B cell (primary cell): ENCODE measurements at regions not wholly inside any gene's neighbourhood (a gene's known extent, or its start where the extent isn't known, plus 50 kb on each side); places are given as distances from the start of the nearest gene placed in this dataset.

Experiments used
- ATAC-seq: fragments of 200-7000 bp; cut with Tn5 transposase; one replicate; pipeline ENCODE4 v1.10.0; 2021; ENCODE audit warnings: low read depth, mild to moderate bottlenecking, moderate number of reproducible peaks, moderate library complexity
- CTCF ChIA-PET: fragments of 350-600 bp; sonication (Branson Sonifier 250); formaldehyde crosslinking; loops from one replicate; lab custom pipeline; 2021; ENCODE audit warnings: antibody characterized with exemption, inconsistent platforms; lab: Charles Lee
- POLR2A ChIA-PET: fragments of 350-600 bp; sonication (Branson Sonifier 250); formaldehyde crosslinking; loops from one replicate; lab custom pipeline; 2021; ENCODE audit warnings: antibody characterized with exemption; lab: Charles Lee
- DNase-seq: peaks from one replicate; pipeline ENCODE4 v3.0.0; 2013
- H2AFZ ChIP-seq: 2 replicates; pipeline ENCODE4 v1.6.1; 2012; ENCODE audit warnings: mild to moderate bottlenecking, low read depth, low read length; ENCODE audit not compliant: insufficient read depth, poor library complexity, severe bottlenecking
- H3K27ac ChIP-seq, 2 donors: 1 replicate in 1 of 2; 2 replicates in 1 of 2; pipeline ENCODE4 v1.5.1; 2012 to 2013; ENCODE audit warnings: low read length in 2 of 2, mild to moderate bottlenecking in 2 of 2, moderate library complexity in 1 of 2
- H3K27me3 ChIP-seq, 4 experiments: fragments of 200-600 bp in 1 of 4; sonication (generic) in 1 of 4; replicated peaks in 1 of 4; 1 replicate in 2 of 4; 2 replicates in 2 of 4; pipeline versions ENCODE4 v1.6.1 to v1.7.0; 2013 to 2016; ENCODE audit warnings: low read length in 3 of 4, mild to moderate bottlenecking in 2 of 4, mixed read lengths in 1 of 4, moderate library complexity in 1 of 4; ENCODE audit not compliant: insufficient read depth in 4 of 4, control insufficient read depth in 3 of 4; ENCODE audit errors: control extremely low read depth in 1 of 4
- H3K36me3 ChIP-seq, 2 experiments: replicated peaks in 1 of 2; 1 replicate in 1 of 2; 2 replicates in 1 of 2; pipeline versions ENCODE4 v1.6.1 to v1.7.1; 2013; ENCODE audit warnings: low read length in 1 of 2; ENCODE audit not compliant: insufficient read depth in 2 of 2, control insufficient read depth in 1 of 2; ENCODE audit errors: control extremely low read depth in 1 of 2, extremely low read depth in 1 of 2
- H3K4me1 ChIP-seq, 2 donors: fragments of 200-600 bp in 1 of 2; sonication (generic) in 1 of 2; 1 replicate in 1 of 2; 2 replicates in 1 of 2; pipeline versions ENCODE4 v1.5.1 to v1.6.1; 2013 to 2017; ENCODE audit warnings: low read length in 2 of 2; ENCODE audit not compliant: control insufficient read depth in 2 of 2, insufficient read depth in 2 of 2
- H3K4me2 ChIP-seq: replicated peaks from 2 replicates; pipeline ENCODE3; 2012; ENCODE audit warnings: mild to moderate bottlenecking, low read depth, low read length; ENCODE audit not compliant: poor library complexity, severe bottlenecking
- H3K4me3 ChIP-seq, 5 experiments: fragments of 200-600 bp in 1 of 5; sonication (generic) in 1 of 5; 1 replicate in 3 of 5; 2 replicates in 2 of 5; pipeline versions ENCODE4 v1.5.1 to v1.7.0; 2011 to 2016; ENCODE audit warnings: low read length in 4 of 5, mild to moderate bottlenecking in 4 of 5, low read depth in 2 of 5, control low read depth in 1 of 5, moderate library complexity in 1 of 5; ENCODE audit not compliant: insufficient read depth in 1 of 5; ENCODE audit errors: control extremely low read depth in 1 of 5, extremely low read depth in 1 of 5
- H3K79me2 ChIP-seq: fragments of 200-600 bp; sonication (generic); one replicate; pipeline ENCODE4 v1.6.0; 2016; ENCODE audit warnings: low read length; ENCODE audit not compliant: control insufficient read depth, insufficient read depth
- H3K9ac ChIP-seq: fragments of 200-600 bp; sonication (generic); 2 replicates; pipeline ENCODE4 v1.6.1; 2017; ENCODE audit warnings: mild to moderate bottlenecking, low read length, moderate library complexity
- H3K9me3 ChIP-seq, 3 donors: one replicate each; pipeline versions ENCODE4 v1.6.1 to v1.7.1; 2013; ENCODE audit warnings: low read length in 2 of 3; ENCODE audit not compliant: control insufficient read depth in 2 of 3, insufficient read depth in 1 of 3; ENCODE audit errors: control extremely low read depth in 1 of 3
- H4K20me1 ChIP-seq: 2 replicates; pipeline ENCODE4 v1.6.0; 2012; ENCODE audit warnings: mild to moderate bottlenecking, low read length; ENCODE audit not compliant: insufficient read depth, control insufficient read depth, poor library complexity, severe bottlenecking
- H3K27ac Mint-ChIP-seq: one replicate; pipeline ENCODE4 v1.8.0; 2021; ENCODE audit warnings: mixed read lengths
- H3K27me3 Mint-ChIP-seq: one replicate; pipeline ENCODE4 v1.8.0; 2021; ENCODE audit warnings: mixed read lengths
- H3K4me1 Mint-ChIP-seq: one replicate; pipeline ENCODE4 v1.8.0; 2021; ENCODE audit warnings: mixed read lengths
- H3K4me3 Mint-ChIP-seq: one replicate; pipeline ENCODE4 v1.8.0; 2021; ENCODE audit warnings: mixed read lengths
- H3K9me3 Mint-ChIP-seq: one replicate; pipeline ENCODE4 v1.8.0; 2022; ENCODE audit warnings: mixed read lengths; ENCODE audit not compliant: insufficient read depth
- EZH2 ChIP-seq: IDR thresholded peaks from 2 replicates; pipeline ENCODE4 v1.6.1; 2012; ENCODE audit warnings: borderline replicate concordance, low read depth, mild to moderate bottlenecking, moderate library complexity, low read length; ENCODE audit not compliant: insufficient read depth, poor library complexity, severe bottlenecking
- whole genome bisulfite sequencing: methylation state at CpG from one replicate; pipeline ENCODE4 v1.1.5; 2013; ENCODE audit warnings: missing lambda C conversion rate; ENCODE audit not compliant: insufficient coverage; 5-methylcytosine and 5-hydroxymethylcytosine counted together
- intact Hi-C: fragments of 100-400 bp; cut with micrococcal nuclease; formaldehyde crosslinking; loops from one replicate; pipeline ENCODE4 v1.10.0; 2022
- TF ChIP-seq, protein P1 (sequence below): fragments of 200-600 bp; IDR thresholded peaks from one replicate; pipeline ENCODE4 v1.8.0; 2022; ENCODE audit warnings: antibody characterized with exemption, mild to moderate bottlenecking

- Histone ChIP-seq H3K4me2 (no peak overlapping the region), H2AFZ (no peak overlapping the region), H3K4me1 (no peaks in the 10 kb centered on the region), H3K36me3 (no peaks in the 10 kb centered on the region), H3K27me3 (no peaks in the 10 kb centered on the region), H3K9ac (no peak overlapping the region), H3K27ac (no peak overlapping the region), H3K4me3 (no peak overlapping the region), H3K79me2 (no peaks in the 10 kb centered on the region), H3K9me3 (peaks cover 0 to 25% (median 1%) of the 10 kb centered on the region in 3 donors), H4K20me1 (no peaks in the 10 kb centered on the region)
- no peak for TF ChIP-seq EZH2
- TF ChIP-seq, protein P1, sequence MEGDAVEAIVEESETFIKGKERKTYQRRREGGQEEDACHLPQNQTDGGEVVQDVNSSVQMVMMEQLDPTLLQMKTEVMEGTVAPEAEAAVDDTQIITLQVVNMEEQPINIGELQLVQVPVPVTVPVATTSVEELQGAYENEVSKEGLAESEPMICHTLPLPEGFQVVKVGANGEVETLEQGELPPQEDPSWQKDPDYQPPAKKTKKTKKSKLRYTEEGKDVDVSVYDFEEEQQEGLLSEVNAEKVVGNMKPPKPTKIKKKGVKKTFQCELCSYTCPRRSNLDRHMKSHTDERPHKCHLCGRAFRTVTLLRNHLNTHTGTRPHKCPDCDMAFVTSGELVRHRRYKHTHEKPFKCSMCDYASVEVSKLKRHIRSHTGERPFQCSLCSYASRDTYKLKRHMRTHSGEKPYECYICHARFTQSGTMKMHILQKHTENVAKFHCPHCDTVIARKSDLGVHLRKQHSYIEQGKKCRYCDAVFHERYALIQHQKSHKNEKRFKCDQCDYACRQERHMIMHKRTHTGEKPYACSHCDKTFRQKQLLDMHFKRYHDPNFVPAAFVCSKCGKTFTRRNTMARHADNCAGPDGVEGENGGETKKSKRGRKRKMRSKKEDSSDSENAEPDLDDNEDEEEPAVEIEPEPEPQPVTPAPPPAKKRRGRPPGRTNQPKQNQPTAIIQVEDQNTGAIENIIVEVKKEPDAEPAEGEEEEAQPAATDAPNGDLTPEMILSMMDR: no peak
- no peaks in the 10 kb centered on the region for H3K9me3 Mint-ChIP-seq
- H3K27ac Mint-ChIP-seq: no peak overlapping the region
- ATAC-seq: no peak
- H3K4me1 Mint-ChIP-seq: no peaks in the 10 kb centered on the region
- intact Hi-C loops: no loop called here
- POLR2A ChIA-PET: no interaction called here
- no peak for DNase-seq
- WGBS: no CpG with 5 or more reads among the region's 1 CpG
- no peak overlapping the region for H3K4me3 Mint-ChIP-seq
- H3K27me3 Mint-ChIP-seq: no peaks in the 10 kb centered on the region
- CTCF ChIA-PET: no interaction called here
Observed at GRCh38 chr14:97916100-97916499, 1118.9 kb downstream of the VRK1 start.

GRCh38 chr14:97916669-97917568 lies 1119.7 kb downstream of the VRK1 start:
- no peak overlapping the region for H3K27ac Mint-ChIP-seq

More at GRCh38 chr14:97916669-97917568, 1119.7 kb downstream of the VRK1 start:
- intact Hi-C loops: no loop called here
- H3K4me2 ChIP-seq: no peak overlapping the region
- ChIA-PET POLR2A (no interaction called here), CTCF (no interaction called here)
- H3K36me3 ChIP-seq: no peaks in the 10 kb centered on the region
- Mint-ChIP-seq H3K27me3 (no peaks in the 10 kb centered on the region), H3K4me1 (no peaks in the 10 kb centered on the region), H3K4me3 (no peak overlapping the region), H3K9me3 (no peaks in the 10 kb centered on the region)
- H3K4me3 ChIP-seq: no peak overlapping the region
- H3K27ac ChIP-seq: no peak overlapping the region
- H3K79me2 ChIP-seq: no peaks in the 10 kb centered on the region
- H3K27me3 ChIP-seq: no peaks in the 10 kb centered on the region
- no peak for ATAC-seq
- H4K20me1 ChIP-seq: no peaks in the 10 kb centered on the region
- H3K9me3 ChIP-seq: peaks cover 0 to 25% (median 1%) of the 10 kb centered on the region in 3 donors
- DNase-seq: no peak
- no peaks in the 10 kb centered on the region for H3K4me1 ChIP-seq
- 90% methylated on average over 4 of the region's 5 CpGs for WGBS
- H2AFZ ChIP-seq: no peak overlapping the region
- TF ChIP-seq, protein P1: no peak
- no peak for TF ChIP-seq EZH2
- no peak overlapping the region for H3K9ac ChIP-seq
